GM18519 (cell line): ENCODE measurements at regions not wholly inside any gene's neighbourhood (a gene's known extent, or its start where the extent isn't known, plus 50 kb on each side); places are given as distances from the start of the nearest gene placed in this dataset.

Experiments
- ATAC-seq: cut with Tn5 transposase; IDR thresholded peaks from one replicate; pipeline ENCODE4 v1.9.1; 2021; ENCODE audit warnings: mild to moderate bottlenecking, moderate library complexity; ENCODE audit not compliant: unreplicated experiment, low FRiP score

- no peak for ATAC-seq
Measured at GRCh38 chr10:56973766-56974165, 612.7 kb upstream of the ZWINT start.

GRCh38 chr10:56943221-56943755 is 582.2 kb upstream of the ZWINT start:
- no peak for ATAC-seq

GRCh38 chr10:56934515-56934914 is 573.5 kb upstream of the ZWINT start:
- ATAC-seq: no peak

- no peak for ATAC-seq
Measured at GRCh38 chr10:56928714-56929113, 567.7 kb upstream of the ZWINT start.

GRCh38 chr10:56927701-56928100 is 566.6 kb upstream of the ZWINT start:
- ATAC-seq: no peak

- ATAC-seq: no peak
Measured at GRCh38 chr10:56920601-56921261, 559.7 kb upstream of the ZWINT start.

GRCh38 chr10:56912043-56912442 is 551.0 kb upstream of the ZWINT start:
- peak; percentile 44 for ATAC-seq

- no peak for ATAC-seq
Measured at GRCh38 chr10:56905051-56905450, 544.0 kb upstream of the ZWINT start.

GRCh38 chr10:56902554-56902953 is 541.5 kb upstream of the ZWINT start:
- ATAC-seq: no peak

GRCh38 chr10:56895306-56895705 is 534.2 kb upstream of the ZWINT start:
- no peak for ATAC-seq

GRCh38 chr10:56881218-56881617 is 520.2 kb upstream of the ZWINT start:
- ATAC-seq: no peak

GRCh38 chr10:56880606-56881005 is 519.5 kb upstream of the ZWINT start:
- ATAC-seq: no peak

- ATAC-seq: no peak
Measured at GRCh38 chr10:56874950-56875349, 513.9 kb upstream of the ZWINT start.

GRCh38 chr10:56871160-56871668 is 510.2 kb upstream of the ZWINT start:
- no peak for ATAC-seq

- ATAC-seq: no peak
Measured at GRCh38 chr10:56867236-56867635, 506.2 kb upstream of the ZWINT start.

- ATAC-seq: no peak
Measured at GRCh38 chr10:56856569-56856968, 495.5 kb upstream of the ZWINT start.

GRCh38 chr10:56844978-56845529 is 484.0 kb upstream of the ZWINT start:
- ATAC-seq: no peak

GRCh38 chr10:56836659-56837058 is 475.6 kb upstream of the ZWINT start:
- ATAC-seq: no peak

- ATAC-seq: no peak
Measured at GRCh38 chr10:56831681-56832080, 470.6 kb upstream of the ZWINT start.

- peak; percentile 67 for ATAC-seq
Measured at GRCh38 chr10:56823849-56824248, 462.8 kb upstream of the ZWINT start.

- no peak for ATAC-seq
Measured at GRCh38 chr10:56805022-56805421, 444.0 kb upstream of the ZWINT start.

- ATAC-seq: no peak
Measured at GRCh38 chr10:56785292-56785691, 424.2 kb upstream of the ZWINT start.
